ENCODE measurements at regions not wholly inside any gene's neighbourhood (a gene's known extent, or its start where the extent isn't known, plus 50 kb on each side); places are given as distances from the start of the nearest gene placed in this dataset.

DNA sequence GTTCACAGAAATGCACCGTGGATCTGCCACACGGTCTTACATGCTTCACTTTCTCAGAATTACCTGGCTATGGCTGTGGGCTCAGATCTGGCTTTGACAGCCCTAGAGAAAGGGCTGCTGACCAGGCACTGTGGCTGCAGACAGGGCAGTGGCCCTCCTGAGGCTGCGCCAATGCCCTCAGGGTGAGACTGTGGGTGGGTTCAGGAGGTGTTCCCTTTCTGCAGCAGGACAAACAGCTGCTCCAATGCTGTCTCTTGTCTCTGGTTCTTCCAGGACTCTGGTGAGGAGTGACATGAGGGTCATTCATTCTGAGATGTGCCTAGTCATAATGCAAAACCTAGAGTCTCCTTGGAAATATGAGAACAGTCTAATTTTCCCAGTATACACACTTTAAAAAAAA lies 90.5 kb upstream of the SMIM21 start:
- intact Hi-C loops (cut with DNase I; ENCODE audit: low total_unique reads): no loop called here
- Histone ChIP-seq H3K27me3 (no peaks in the 10 kb centered on the region), H3K4me1 (no peaks in the 10 kb centered on the region), H3K27ac (no peak overlapping the region), H3K9me3 (no peaks in the 10 kb centered on the region), H3K4me3 (no peak overlapping the region), H3K36me3 (ENCODE audit: low read depth, missing control alignments) (no peaks in the 10 kb centered on the region)
- no peak for DNase-seq
- TF ChIP-seq, protein P1, sequence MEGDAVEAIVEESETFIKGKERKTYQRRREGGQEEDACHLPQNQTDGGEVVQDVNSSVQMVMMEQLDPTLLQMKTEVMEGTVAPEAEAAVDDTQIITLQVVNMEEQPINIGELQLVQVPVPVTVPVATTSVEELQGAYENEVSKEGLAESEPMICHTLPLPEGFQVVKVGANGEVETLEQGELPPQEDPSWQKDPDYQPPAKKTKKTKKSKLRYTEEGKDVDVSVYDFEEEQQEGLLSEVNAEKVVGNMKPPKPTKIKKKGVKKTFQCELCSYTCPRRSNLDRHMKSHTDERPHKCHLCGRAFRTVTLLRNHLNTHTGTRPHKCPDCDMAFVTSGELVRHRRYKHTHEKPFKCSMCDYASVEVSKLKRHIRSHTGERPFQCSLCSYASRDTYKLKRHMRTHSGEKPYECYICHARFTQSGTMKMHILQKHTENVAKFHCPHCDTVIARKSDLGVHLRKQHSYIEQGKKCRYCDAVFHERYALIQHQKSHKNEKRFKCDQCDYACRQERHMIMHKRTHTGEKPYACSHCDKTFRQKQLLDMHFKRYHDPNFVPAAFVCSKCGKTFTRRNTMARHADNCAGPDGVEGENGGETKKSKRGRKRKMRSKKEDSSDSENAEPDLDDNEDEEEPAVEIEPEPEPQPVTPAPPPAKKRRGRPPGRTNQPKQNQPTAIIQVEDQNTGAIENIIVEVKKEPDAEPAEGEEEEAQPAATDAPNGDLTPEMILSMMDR (IDR thresholded peaks at IDR 0.05): no peak
- no peak for TF ChIP-seq POLR2A (IDR thresholded peaks at IDR 0.05)
- WGBS, 2 donors: 95 to 100% methylated on average over 2 to 3 of the region's 3 CpGs

DNA sequence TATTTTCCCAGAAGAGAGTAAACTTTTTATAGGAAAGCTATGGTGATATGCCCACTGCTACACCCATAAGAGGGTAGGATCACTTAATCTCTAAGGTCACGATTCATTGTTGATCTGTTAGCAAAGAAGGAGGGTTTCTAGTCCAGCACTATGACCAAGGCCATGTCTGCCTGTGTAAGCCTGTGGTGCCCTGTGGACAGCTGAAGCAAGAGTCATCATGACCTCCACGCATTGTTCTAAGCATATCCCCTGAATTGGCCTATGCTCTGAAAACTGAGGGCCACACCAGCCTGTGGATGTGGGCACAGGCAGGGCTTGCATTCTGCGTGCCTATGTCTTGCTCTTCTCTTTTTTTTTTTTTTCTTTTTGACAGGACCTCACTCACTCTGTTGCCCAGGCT lies 89.8 kb upstream of the SMIM21 start:
- 87 to 96% methylated on average over 3 of the region's 3 CpGs for WGBS, 2 donors
- TF ChIP-seq, protein P1 (IDR thresholded peaks at IDR 0.05): no peak
- no peak for TF ChIP-seq POLR2A (IDR thresholded peaks at IDR 0.05)
- H3K4me3 ChIP-seq: no peak overlapping the region
- intact Hi-C loops (cut with DNase I; ENCODE audit: low total_unique reads): no loop called here
- no peaks in the 10 kb centered on the region for H3K36me3 ChIP-seq (ENCODE audit: low read depth, missing control alignments)
- no peaks in the 10 kb centered on the region for H3K27me3 ChIP-seq
- no peaks in the 10 kb centered on the region for H3K4me1 ChIP-seq
- H3K9me3 ChIP-seq: no peaks in the 10 kb centered on the region
- H3K27ac ChIP-seq: no peak overlapping the region
- no peak for DNase-seq

DNA sequence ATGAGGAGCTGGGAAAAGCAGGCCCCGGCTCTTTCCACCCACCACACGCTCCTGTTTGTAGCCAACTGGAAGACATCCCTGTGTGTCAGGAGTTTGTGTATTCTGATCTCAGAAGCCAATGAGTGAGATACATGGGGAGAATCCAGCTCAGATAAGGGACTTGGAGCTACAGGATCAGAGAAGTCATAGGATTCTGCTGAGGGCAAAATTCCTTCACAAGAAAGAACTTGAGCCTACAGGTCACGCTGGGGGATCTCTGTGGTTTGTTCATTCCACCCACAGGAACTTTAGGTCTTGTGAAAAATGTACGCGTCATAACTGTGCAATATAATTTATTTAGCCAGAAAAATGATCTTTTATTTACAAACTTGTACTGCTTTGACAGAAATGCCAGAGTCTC lies 80.1 kb upstream of the SMIM21 start:
- TF ChIP-seq, protein P1 (IDR thresholded peaks at IDR 0.05): no peak
- TF ChIP-seq POLR2A (IDR thresholded peaks at IDR 0.05): no peak
- H3K4me3 ChIP-seq: no peak overlapping the region
- no peak overlapping the region for H3K27ac ChIP-seq
- H3K27me3 ChIP-seq: no peaks in the 10 kb centered on the region
- intact Hi-C loops (cut with DNase I; ENCODE audit: low total_unique reads): no loop called here
- no peak for DNase-seq
- no peaks in the 10 kb centered on the region for H3K4me1 ChIP-seq
- no peaks in the 10 kb centered on the region for H3K9me3 ChIP-seq
- 67 to 73% methylated on average over 5 of the region's 5 CpGs for WGBS, 2 donors
- H3K36me3 ChIP-seq (ENCODE audit: low read depth, missing control alignments): no peaks in the 10 kb centered on the region

DNA sequence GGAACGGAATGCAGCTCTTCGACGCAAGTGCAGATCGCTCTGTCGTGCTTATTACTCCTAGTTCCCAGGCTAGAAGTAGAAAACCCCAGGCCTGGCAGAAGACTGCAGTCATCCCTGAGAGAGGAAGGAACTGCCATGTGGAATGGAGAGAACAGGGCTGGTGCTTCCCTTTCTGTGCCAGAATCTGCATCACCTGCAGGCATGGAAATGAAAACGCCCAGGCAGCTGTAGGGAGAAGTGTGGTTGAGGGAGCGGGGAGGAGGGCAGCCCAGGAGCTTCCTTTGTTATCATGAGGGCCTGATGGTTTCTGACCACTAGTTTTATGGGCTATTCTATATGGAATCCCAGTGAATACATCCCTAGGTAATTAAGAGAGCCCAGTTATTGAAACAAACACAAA lies 79.4 kb upstream of the SMIM21 start:
- no peak for DNase-seq
- H3K9me3 ChIP-seq: no peaks in the 10 kb centered on the region
- 80 to 95% methylated on average over 7 of the region's 7 CpGs for WGBS, 2 donors
- H3K36me3 ChIP-seq (ENCODE audit: low read depth, missing control alignments): no peaks in the 10 kb centered on the region
- H3K4me1 ChIP-seq: no peaks in the 10 kb centered on the region
- H3K4me3 ChIP-seq: no peak overlapping the region
- intact Hi-C loops (cut with DNase I; ENCODE audit: low total_unique reads): no loop called here
- H3K27me3 ChIP-seq: no peaks in the 10 kb centered on the region
- H3K27ac ChIP-seq: no peak overlapping the region
- TF ChIP-seq POLR2A (IDR thresholded peaks at IDR 0.05): no peak
- TF ChIP-seq, protein P1 (IDR thresholded peaks at IDR 0.05): no peak

DNA sequence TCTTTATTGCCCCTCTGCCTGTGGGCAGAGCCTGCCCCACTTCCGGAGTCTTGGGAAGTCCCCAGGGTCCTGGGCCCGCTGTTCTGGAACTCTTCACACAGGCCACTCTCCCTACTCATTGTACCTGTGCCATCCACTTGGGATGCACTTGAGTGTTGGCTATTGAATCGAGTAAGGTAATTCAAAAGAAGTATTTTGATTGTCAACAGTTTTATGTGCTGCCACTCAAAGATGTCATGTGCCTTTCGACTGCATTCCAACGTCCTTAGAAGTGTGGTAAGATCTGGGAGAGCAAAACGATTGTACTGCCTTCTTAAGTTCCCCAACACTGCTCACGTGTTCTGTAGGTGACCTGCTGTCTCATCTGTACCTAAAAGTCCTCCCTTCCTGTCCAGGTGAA lies 77.0 kb upstream of the SMIM21 start:
- no peak for DNase-seq
- Histone ChIP-seq H3K4me1 (no peaks in the 10 kb centered on the region), H3K9me3 (no peaks in the 10 kb centered on the region), H3K27ac (no peak overlapping the region), H3K36me3 (ENCODE audit: low read depth, missing control alignments) (no peaks in the 10 kb centered on the region), H3K27me3 (no peaks in the 10 kb centered on the region), H3K4me3 (no peak overlapping the region)
- intact Hi-C loops (cut with DNase I; ENCODE audit: low total_unique reads): no loop called here
- no peak for TF ChIP-seq POLR2A (IDR thresholded peaks at IDR 0.05)
- TF ChIP-seq, protein P1 (IDR thresholded peaks at IDR 0.05): no peak
- 87 to 88% methylated on average over 7 of the region's 7 CpGs for WGBS, 2 donors
